ENCODE measurements at regions not wholly inside any gene's neighbourhood (a gene's known extent, or its start where the extent isn't known, plus 50 kb on each side); places are given as distances from the start of the nearest gene placed in this dataset.

DNA sequence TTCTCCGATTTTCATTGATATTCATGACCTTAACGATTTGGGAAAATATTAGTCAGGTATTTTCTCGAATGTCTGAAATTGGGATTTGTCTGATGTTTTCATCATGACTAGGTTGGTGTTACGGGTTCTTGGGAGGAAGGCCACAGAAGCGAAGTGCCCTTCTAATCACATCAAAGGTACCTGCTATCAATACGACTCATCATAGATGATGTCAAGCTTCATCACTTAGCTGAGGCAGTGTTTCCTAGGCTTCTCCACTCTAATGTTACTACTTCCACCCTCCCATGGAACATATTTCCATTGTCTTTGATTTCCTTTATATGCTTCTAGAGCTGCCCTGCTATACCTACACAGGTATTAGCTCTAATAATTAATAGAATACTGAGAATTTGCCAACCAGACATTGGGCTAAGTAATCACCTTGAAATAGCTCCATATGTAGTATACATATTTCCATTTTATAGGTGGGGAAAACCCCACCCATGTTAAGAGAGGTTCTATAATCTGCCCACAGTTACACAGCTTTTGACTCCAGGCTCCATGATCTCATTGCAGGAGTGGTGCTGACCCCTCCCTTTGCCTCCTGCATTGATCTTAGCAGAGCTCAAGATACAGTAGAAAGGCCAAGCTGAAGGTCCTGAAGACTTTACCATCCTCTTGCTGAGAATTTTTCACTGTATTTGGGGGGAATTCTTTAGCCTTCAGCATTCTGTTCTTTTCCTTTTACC is 238.6 kb upstream of the ADAMTSL1 start:
- Histone ChIP-seq H2AFZ (ENCODE audit: low read depth, low read length, poor library complexity, severe bottlenecking) (no peak overlapping the region), H4K20me1 (ENCODE audit: insufficient read depth) (no peaks in the 10 kb centered on the region), H3K4me2 (ENCODE audit: low read length) (no peak overlapping the region), H3K27ac (ENCODE audit: low read depth, low read length) (no peak overlapping the region), H3K4me3 (replicated peaks in 1 of 2; ENCODE audit: low read depth in 1 of 2, low read length in 2 of 2) (no peak overlapping the region), H3K9me2 (ENCODE audit: insufficient read depth) (no peaks in the 10 kb centered on the region), H3K9me3 (ENCODE audit: control insufficient read depth in 1 of 2, insufficient read depth in 1 of 2, low read depth in 1 of 2, low read length in 2 of 2) (no peaks in the 10 kb centered on the region), H3K27me3 (ENCODE audit: insufficient read depth, low read length) (no peaks in the 10 kb centered on the region), H3K9ac (ENCODE audit: low read length) (no peak overlapping the region), H3K79me2 (ENCODE audit: insufficient read depth, low read length) (no peaks in the 10 kb centered on the region), H3K36me3 (ENCODE audit: control insufficient read depth in 1 of 2, insufficient read depth in 2 of 2, low read length in 2 of 2) (no peaks in the 10 kb centered on the region), H3K4me1 (ENCODE audit: control insufficient read depth in 1 of 2, insufficient read depth in 2 of 2, low read length in 2 of 2) (peaks cover 0 to 3% of the 10 kb centered on the region in 2 experiments; a peak in 1 of 4 replicates)
- DNase-seq (ENCODE audit: low read depth, low spot score) (no peak), ATAC-seq (no peak)
- TF ChIP-seq CBX3 (IDR thresholded peaks at IDR 0.05; ENCODE audit: low read depth) (no peak), ELF1 (IDR thresholded peaks at IDR 0.05; ENCODE audit: borderline replicate concordance, low read depth) (no peak), RAD21 (IDR thresholded peaks at IDR 0.05; ENCODE audit: low read depth) (no peak), SRF (IDR thresholded peaks at IDR 0.05; ENCODE audit: low read depth) (no peak), EGR1 (IDR thresholded peaks at IDR 0.05; ENCODE audit: low read depth) (no peak), TCF7L2 (IDR thresholded peaks at IDR 0.05; ENCODE audit: borderline replicate concordance, extremely low read depth, insufficient read depth, insufficient read length) (no peak), JUND (IDR thresholded peaks at IDR 0.05) (no peak), EZH2 (IDR thresholded peaks at IDR 0.05) (no peak), EZH2phosphoT487 (IDR thresholded peaks at IDR 0.05; ENCODE audit: borderline replicate concordance) (no peak), YY1 (IDR thresholded peaks at IDR 0.05; ENCODE audit: extremely low read depth, insufficient replicate concordance, low read depth, low read length) (no peak)
- TF ChIP-seq, protein P1, sequence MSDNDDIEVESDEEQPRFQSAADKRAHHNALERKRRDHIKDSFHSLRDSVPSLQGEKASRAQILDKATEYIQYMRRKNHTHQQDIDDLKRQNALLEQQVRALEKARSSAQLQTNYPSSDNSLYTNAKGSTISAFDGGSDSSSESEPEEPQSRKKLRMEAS (IDR thresholded peaks at IDR 0.05): no peak
- TF ChIP-seq, protein P2, sequence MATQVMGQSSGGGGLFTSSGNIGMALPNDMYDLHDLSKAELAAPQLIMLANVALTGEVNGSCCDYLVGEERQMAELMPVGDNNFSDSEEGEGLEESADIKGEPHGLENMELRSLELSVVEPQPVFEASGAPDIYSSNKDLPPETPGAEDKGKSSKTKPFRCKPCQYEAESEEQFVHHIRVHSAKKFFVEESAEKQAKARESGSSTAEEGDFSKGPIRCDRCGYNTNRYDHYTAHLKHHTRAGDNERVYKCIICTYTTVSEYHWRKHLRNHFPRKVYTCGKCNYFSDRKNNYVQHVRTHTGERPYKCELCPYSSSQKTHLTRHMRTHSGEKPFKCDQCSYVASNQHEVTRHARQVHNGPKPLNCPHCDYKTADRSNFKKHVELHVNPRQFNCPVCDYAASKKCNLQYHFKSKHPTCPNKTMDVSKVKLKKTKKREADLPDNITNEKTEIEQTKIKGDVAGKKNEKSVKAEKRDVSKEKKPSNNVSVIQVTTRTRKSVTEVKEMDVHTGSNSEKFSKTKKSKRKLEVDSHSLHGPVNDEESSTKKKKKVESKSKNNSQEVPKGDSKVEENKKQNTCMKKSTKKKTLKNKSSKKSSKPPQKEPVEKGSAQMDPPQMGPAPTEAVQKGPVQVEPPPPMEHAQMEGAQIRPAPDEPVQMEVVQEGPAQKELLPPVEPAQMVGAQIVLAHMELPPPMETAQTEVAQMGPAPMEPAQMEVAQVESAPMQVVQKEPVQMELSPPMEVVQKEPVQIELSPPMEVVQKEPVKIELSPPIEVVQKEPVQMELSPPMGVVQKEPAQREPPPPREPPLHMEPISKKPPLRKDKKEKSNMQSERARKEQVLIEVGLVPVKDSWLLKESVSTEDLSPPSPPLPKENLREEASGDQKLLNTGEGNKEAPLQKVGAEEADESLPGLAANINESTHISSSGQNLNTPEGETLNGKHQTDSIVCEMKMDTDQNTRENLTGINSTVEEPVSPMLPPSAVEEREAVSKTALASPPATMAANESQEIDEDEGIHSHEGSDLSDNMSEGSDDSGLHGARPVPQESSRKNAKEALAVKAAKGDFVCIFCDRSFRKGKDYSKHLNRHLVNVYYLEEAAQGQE (IDR thresholded peaks at IDR 0.05; ENCODE audit: low read depth): no peak
- TF ChIP-seq, protein P3, sequence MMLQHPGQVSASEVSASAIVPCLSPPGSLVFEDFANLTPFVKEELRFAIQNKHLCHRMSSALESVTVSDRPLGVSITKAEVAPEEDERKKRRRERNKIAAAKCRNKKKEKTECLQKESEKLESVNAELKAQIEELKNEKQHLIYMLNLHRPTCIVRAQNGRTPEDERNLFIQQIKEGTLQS (IDR thresholded peaks at IDR 0.05): no peak
- TF ChIP-seq, protein P4, sequence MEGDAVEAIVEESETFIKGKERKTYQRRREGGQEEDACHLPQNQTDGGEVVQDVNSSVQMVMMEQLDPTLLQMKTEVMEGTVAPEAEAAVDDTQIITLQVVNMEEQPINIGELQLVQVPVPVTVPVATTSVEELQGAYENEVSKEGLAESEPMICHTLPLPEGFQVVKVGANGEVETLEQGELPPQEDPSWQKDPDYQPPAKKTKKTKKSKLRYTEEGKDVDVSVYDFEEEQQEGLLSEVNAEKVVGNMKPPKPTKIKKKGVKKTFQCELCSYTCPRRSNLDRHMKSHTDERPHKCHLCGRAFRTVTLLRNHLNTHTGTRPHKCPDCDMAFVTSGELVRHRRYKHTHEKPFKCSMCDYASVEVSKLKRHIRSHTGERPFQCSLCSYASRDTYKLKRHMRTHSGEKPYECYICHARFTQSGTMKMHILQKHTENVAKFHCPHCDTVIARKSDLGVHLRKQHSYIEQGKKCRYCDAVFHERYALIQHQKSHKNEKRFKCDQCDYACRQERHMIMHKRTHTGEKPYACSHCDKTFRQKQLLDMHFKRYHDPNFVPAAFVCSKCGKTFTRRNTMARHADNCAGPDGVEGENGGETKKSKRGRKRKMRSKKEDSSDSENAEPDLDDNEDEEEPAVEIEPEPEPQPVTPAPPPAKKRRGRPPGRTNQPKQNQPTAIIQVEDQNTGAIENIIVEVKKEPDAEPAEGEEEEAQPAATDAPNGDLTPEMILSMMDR (IDR thresholded peaks at IDR 0.05 in 2 of 3, conservative IDR thresholded peaks at IDR 0.05 in 1 of 3; ENCODE audit: borderline replicate concordance in 1 of 3, insufficient read depth in 1 of 3, low read depth in 2 of 3, low read length in 2 of 3): no peak
- ChIA-PET RAD21 (ENCODE audit: low non-redundant PET in 1 of 2, low total read pairs in 2 of 2, uncharacterized antibody in 2 of 2, unreplicated experiment in 2 of 2) (no interaction called here), POLR2A (no interaction called here), CTCF (no interaction called here)
- no TSS peak for BruUV-seq (replicated peaks)
- intact Hi-C loops (cut with micrococcal nuclease): no loop called here
